Upper lobe of left lung (tissue), 6 donors: ENCODE measurements at regions not wholly inside any gene's neighbourhood (a gene's known extent, or its start where the extent isn't known, plus 50 kb on each side); places are given as distances from the start of the nearest gene placed in this dataset.

Experiments used
- ATAC-seq, 2 donors: fragments of 200-7000 bp; cut with Tn5 transposase; one replicate each; pipeline ENCODE4 v1.9.1; 2022; ENCODE audit warnings: mild to moderate bottlenecking in 2 of 2, moderate library complexity in 2 of 2; ENCODE audit not compliant: low FRiP score in 2 of 2
- DNase-seq, 2 donors: peaks; one replicate each; pipeline ENCODE4 v3.0.0-alpha.2; 2019 to 2020
- H3K27ac ChIP-seq, 4 donors: fragments of 200-600 bp; sonication (generic); one replicate each; pipeline ENCODE4 v1.5.1; 2016 to 2019
- H3K27me3 ChIP-seq, 4 donors: fragments of 200-600 bp; sonication (generic); one replicate each; pipeline ENCODE4 v1.5.1; 2017 to 2019
- H3K36me3 ChIP-seq, 4 donors: fragments of 200-600 bp; sonication (generic); one replicate each; pipeline ENCODE4 v1.5.1; 2016 to 2019
- H3K4me1 ChIP-seq, 4 donors: fragments of 200-600 bp; sonication (generic); one replicate each; pipeline ENCODE4 v1.5.1; 2018 to 2019
- H3K4me3 ChIP-seq, 4 donors: fragments of 200-600 bp; sonication (generic); one replicate each; pipeline ENCODE4 v1.5.1; 2017 to 2019; ENCODE audit warnings: mild to moderate bottlenecking in 2 of 4, moderate library complexity in 1 of 4
- H3K9me3 ChIP-seq, 4 donors: fragments of 200-600 bp; sonication (generic); one replicate each; pipeline ENCODE4 v1.5.1; 2018 to 2019
- CTCF ChIP-seq, 6 experiments: fragments of 450-650 bp in 4 of 6; fragments of 200-600 bp in 2 of 6; sonication (generic) in 2 of 6; IDR thresholded peaks; one replicate each; pipeline ENCODE4 v1.5.1; 2016 to 2019; ENCODE audit warnings: antibody characterized with exemption in 6 of 6
- EP300 ChIP-seq, 4 donors: sonication (generic); formaldehyde crosslinking; IDR thresholded peaks; one replicate each; pipeline ENCODE4 v1.5.1; 2017; ENCODE audit warnings: antibody characterized with exemption in 4 of 4, control low read depth in 2 of 4
- POLR2A ChIP-seq, 4 donors: fragments of 450-650 bp; IDR thresholded peaks; one replicate each; pipeline ENCODE4 v1.5.1; 2016 to 2017; ENCODE audit warnings: antibody characterized with exemption in 4 of 4, mild to moderate bottlenecking in 2 of 4
- POLR2AphosphoS5 ChIP-seq, 2 donors: sonication (generic); formaldehyde crosslinking; IDR thresholded peaks; one replicate each; pipeline ENCODE4 v1.5.1; 2017; ENCODE audit warnings: antibody characterized with exemption in 2 of 2
- WGBS, 2 donors: methylation state at CpG; one replicate each; pipeline ENCODE4 v1.1.5; 2017 to 2018; 5-methylcytosine and 5-hydroxymethylcytosine counted together
- donor health status: DM: no; HTN: no; CAD: no; lungs with moderate emphysema.
- donor health status: DM: no; HTN: yes; CAD: no; lungs with severe emphysema.

GRCh38 chr13:65642301-65642700, 1587.8 kb downstream of the PCDH9 start:
- Histone ChIP-seq H3K4me3 (no peak overlapping the region), H3K27me3 (no peaks in the 10 kb centered on the region), H3K36me3 (no peaks in the 10 kb centered on the region), H3K27ac (no peak overlapping the region), H3K4me1 (no peaks in the 10 kb centered on the region), H3K9me3 (no peaks in the 10 kb centered on the region)
- TF ChIP-seq EP300 (IDR thresholded peaks at IDR 0.05) = no peak
- TF ChIP-seq CTCF (IDR thresholded peaks at IDR 0.05) = no peak
- TF ChIP-seq POLR2AphosphoS5 (IDR thresholded peaks at IDR 0.05) = no peak
- TF ChIP-seq POLR2A (IDR thresholded peaks at IDR 0.05) = no peak
- ATAC-seq = no peak
- no peak for DNase-seq

GRCh38 chr13:65638572-65639168, 1591.5 kb downstream of the PCDH9 start:
- no peaks in the 10 kb centered on the region for H3K36me3 ChIP-seq
- no peaks in the 10 kb centered on the region for H3K9me3 ChIP-seq
- ATAC-seq (peak in 1 of 2 donors; percentile 45), DNase-seq (no peak)
- H3K27ac ChIP-seq = no peak overlapping the region
- TF ChIP-seq POLR2A (IDR thresholded peaks at IDR 0.05) (no peak), CTCF (IDR thresholded peaks at IDR 0.05) (peak in 5 of 6 experiments; percentile 19 to 64 (median 46)), POLR2AphosphoS5 (IDR thresholded peaks at IDR 0.05) (no peak), EP300 (IDR thresholded peaks at IDR 0.05) (no peak)
- 12 to 29% methylated on average over 2 of the region's 2 CpGs for WGBS, 2 donors
- no peaks in the 10 kb centered on the region for H3K4me1 ChIP-seq
- no peak overlapping the region for H3K4me3 ChIP-seq
- no peaks in the 10 kb centered on the region for H3K27me3 ChIP-seq

GRCh38 chr13:65633806-65634205, 1596.3 kb downstream of the PCDH9 start:
- ATAC-seq (no peak), DNase-seq (no peak)
- Histone ChIP-seq H3K4me3 (no peak overlapping the region), H3K27ac (no peak overlapping the region), H3K27me3 (no peaks in the 10 kb centered on the region), H3K9me3 (no peaks in the 10 kb centered on the region), H3K36me3 (no peaks in the 10 kb centered on the region), H3K4me1 (no peaks in the 10 kb centered on the region)
- 88 to 90% methylated on average over 1 of the region's 1 CpG for WGBS, 2 donors
- no peak for TF ChIP-seq EP300 (IDR thresholded peaks at IDR 0.05)
- TF ChIP-seq POLR2AphosphoS5 (IDR thresholded peaks at IDR 0.05) = no peak
- no peak for TF ChIP-seq POLR2A (IDR thresholded peaks at IDR 0.05)
- no peak for TF ChIP-seq CTCF (IDR thresholded peaks at IDR 0.05)

- WGBS, 2 donors = 77 to 80% methylated on average over 2 of the region's 2 CpGs
Observed at GRCh38 chr13:65631078-65631477, 1599.1 kb downstream of the PCDH9 start.

More at GRCh38 chr13:65631078-65631477, 1599.1 kb downstream of the PCDH9 start:
- DNase-seq = no peak
- Histone ChIP-seq H3K4me3 (no peak overlapping the region), H3K27me3 (no peaks in the 10 kb centered on the region), H3K9me3 (no peaks in the 10 kb centered on the region), H3K36me3 (no peaks in the 10 kb centered on the region), H3K4me1 (no peaks in the 10 kb centered on the region), H3K27ac (no peak overlapping the region)
- ATAC-seq = no peak
- TF ChIP-seq EP300 (IDR thresholded peaks at IDR 0.05) (no peak), CTCF (IDR thresholded peaks at IDR 0.05) (no peak), POLR2A (IDR thresholded peaks at IDR 0.05) (no peak), POLR2AphosphoS5 (IDR thresholded peaks at IDR 0.05) (no peak)
